HG02763 (cell line): ENCODE measurements at regions not wholly inside any gene's neighbourhood (a gene's known extent, or its start where the extent isn't known, plus 50 kb on each side); places are given as distances from the start of the nearest gene placed in this dataset.
"Not testable (repeated sequence)": the region's sequence is repeated elsewhere in the genome, so short reads cannot be mapped to it uniquely, and the experiment has no call there.

Experiments
- ATAC-seq: cut with Tn5 transposase; IDR thresholded peaks from one replicate; pipeline ENCODE4 v1.9.1; 2021; ENCODE audit warnings: mild to moderate bottlenecking, moderate library complexity; ENCODE audit not compliant: unreplicated experiment

DNA sequence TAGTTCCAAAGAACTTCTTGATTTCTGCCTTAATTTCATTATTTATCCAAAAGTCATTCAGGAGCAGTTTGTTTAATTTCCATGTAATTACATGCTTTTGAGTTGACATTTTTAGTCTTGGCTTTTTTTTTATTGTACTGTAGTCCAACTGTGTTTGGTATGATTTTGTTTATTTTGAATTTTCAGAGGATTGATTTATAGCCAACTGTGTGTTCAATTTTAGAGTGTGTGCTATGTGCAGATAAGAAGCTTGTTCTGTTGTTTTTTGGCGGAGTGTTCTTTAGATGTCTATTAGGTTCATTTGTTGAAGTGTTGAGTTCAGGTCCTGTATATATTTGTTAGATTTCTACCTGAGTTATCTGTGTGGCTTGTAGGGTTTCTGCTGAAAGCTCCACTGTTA lies 533.6 kb downstream of the TRAM1L1 start:
- no peak for ATAC-seq

DNA sequence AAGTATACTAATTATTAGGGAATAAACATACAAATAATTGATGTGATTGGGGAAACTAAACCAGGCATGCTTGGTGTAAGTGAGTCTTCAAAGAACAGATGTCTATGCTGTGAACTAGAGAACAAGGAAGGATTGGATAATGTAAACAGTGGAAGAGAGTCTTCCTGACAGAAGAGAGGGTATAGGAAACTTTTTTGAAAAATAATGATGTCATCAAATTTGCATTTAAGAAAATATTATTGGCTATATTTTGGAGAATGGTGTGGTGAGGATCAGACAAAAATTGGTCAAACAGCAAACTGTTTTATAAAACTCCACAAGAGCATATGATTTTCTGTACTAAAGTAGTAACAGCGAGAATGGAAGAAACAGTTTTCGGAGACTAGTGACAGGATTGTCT lies 537.7 kb downstream of the TRAM1L1 start:
- no peak for ATAC-seq

DNA sequence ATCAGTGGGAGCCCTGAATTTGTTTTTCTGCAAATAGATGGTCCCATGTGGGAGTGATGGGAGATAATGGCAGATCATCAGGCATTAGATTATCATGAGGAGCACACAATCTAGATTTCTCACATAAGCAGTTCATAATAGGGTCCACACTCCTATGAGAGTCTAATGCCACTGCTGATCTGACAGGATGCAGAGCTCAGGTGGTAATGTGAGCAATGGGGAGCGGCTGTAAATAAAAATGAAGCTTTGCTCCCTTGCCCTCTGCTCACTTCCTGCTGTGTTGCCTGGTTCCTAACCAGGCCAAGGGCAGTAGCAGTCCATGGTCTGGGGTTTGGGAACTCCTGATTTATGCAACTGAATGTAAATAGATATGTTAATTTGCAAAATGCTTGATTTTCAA lies 538.6 kb downstream of the TRAM1L1 start:
- ATAC-seq = no peak

DNA sequence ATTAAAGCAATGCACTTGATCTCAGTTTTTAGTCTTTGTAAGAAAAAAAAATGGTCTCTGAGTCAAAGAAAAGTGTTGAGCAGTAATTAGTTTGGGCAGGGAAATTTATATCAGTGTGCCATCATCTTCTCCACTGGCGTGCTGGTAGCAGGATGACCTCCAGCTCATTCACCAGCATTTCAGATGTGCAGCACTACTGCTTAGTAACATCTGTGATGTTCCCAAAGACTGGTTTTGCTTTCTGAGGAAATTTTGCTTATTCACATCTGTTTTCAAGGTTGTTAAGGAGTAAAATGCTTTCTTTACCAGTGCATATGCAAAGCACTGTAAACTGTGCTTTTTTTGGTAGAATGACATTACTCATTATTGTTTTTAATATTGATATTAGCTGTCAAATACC lies 540.4 kb downstream of the TRAM1L1 start:
- no peak for ATAC-seq

DNA sequence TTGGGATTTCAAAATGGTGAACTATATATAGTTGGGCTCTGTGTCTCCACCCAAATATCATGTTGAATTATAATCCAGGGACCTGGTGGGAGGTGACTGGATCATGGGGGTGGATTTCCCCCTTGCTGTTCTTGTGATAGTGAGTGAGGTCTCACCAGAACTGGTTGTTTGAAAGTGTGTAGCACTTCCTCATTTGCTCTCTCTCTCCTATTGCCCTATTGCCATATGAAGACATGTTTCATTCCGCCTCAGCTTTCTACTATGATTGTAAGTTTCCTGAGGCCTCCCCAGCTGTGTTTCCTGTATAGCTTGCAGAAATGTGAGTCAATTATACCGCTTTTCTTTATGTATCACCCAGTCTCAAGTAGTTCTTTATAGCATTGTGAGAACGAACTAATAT lies 545.6 kb downstream of the TRAM1L1 start:
- no peak for ATAC-seq

DNA sequence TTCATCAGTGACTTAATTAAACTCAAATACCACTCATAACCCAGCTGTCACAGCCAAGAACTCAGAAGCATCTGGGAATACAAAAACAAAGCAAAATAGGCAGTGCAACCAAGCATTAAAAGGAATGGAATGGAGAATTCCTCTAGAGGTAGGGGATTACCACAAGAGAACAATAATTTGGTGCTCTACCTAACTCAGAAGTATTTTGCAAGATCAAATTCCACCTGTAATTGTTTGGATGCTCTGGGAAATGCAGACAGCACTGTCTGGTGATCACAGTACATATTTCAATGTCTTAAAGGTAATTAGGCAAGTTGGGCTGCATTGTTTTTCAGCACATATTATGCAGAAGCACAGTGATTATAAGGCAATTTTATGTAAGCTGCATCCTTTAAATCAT lies 547.5 kb downstream of the TRAM1L1 start:
- no peak for ATAC-seq

DNA sequence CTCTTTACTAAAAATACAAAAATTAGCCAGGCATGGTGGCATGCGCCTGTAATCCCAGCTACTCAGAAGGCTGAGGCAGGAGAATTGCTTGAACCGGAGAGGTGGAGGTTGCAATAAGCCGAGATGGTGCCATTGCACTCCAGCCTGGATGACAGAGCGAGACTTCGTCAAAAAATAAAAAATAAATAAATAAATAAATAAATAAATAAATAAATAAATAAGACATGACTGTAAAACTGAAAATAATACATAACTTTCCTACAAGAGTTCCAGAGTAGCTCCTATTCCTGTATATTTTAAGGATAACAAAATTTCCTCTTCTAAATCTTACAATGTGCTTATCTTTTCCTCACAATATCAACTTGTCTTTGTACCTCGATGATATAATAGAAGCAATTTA lies 549.4 kb downstream of the TRAM1L1 start:
- not testable (repeated sequence) for ATAC-seq

DNA sequence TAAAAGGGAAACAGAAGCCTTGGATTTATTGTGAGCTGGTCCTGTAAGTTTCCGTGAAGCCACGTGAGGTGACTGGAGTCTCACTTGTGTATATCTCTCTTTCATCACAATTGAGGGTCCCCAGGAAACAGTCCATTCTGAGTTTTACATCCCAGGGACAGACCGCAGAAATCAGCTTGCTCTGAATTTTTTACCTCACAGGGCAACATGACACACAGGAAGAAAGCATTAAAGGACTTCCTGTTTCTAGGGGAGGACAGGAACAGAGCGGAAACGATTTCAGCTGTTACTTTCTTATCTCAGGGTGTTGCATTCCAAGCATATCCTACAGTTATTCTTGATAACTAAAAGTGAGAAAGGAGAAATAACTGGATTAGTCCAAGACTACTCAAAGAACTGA lies 553.5 kb downstream of the TRAM1L1 start:
- ATAC-seq = no peak

DNA sequence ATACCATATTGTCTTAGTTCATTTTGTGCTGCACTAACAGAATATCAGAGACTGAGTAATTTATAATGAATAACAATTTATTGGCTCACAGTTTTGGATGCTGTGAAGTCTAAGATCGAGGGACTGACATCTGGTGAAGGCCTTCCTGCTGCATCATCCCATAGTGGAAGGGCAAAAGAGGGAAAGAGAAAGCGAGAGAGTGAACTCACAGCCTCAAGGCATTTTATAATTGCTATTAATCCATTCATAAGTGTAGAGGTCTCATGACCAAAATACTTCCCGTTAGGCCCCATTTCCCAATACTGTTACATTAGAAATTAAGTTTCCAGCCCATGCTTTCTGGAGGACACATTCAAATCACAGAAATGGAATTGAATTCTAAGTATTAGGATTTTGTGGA lies 554.4 kb downstream of the TRAM1L1 start:
- ATAC-seq = no peak

DNA sequence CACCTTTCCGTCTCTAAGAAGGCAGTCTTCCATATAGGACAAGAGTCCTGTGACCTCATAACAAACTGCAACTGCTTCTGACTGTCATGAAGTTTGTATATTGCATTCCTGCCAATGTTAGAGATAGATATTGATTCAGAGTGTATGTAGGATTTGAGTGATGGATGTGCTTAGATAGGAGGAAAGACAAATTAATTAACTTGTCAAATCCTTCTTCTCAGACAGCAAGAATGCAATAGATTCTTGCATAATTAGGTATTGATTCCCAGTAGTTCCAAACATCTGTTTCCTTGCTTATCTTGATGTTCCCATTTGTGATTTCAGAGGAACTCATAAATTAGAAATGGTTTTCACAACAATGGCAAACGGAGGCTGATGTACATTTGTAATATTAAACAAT lies 555.3 kb downstream of the TRAM1L1 start:
- ATAC-seq = no peak

DNA sequence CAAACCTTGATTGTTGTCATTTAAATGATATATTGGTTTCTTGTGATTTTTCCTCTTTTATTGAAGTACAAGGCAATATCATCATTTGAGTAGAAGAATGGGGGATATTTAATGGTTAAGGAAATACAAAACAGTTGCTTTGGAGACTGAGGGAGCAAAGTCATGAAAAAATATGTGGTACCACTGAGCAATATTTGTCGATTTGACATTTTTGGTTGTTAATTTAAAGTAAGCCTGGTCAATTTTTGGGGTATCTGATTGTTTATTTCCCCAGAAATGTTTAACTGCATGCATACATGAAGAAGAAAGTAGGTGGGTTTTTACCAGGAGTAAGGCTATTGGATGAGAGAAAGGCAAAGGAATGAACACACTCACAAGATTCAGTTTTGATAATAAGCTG lies 556.2 kb downstream of the TRAM1L1 start:
- no peak for ATAC-seq

DNA sequence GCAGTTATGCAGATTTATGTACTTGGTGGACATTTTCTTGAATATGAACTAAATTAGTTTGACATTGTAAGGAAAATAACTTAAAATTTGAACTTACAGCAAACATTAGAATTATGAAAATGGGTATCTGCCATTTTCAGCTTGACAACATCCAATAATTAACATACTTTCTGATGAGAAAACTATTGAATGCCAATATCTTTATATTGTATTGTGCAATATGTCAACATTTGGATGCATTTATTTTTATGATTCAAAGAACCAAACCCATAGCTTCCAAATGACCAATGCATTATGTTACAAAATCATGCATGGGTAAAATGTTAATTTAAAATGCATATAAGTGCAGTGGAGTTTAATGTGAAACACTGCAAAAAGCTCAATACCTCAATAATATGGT lies 562.5 kb downstream of the TRAM1L1 start:
- no peak for ATAC-seq

DNA sequence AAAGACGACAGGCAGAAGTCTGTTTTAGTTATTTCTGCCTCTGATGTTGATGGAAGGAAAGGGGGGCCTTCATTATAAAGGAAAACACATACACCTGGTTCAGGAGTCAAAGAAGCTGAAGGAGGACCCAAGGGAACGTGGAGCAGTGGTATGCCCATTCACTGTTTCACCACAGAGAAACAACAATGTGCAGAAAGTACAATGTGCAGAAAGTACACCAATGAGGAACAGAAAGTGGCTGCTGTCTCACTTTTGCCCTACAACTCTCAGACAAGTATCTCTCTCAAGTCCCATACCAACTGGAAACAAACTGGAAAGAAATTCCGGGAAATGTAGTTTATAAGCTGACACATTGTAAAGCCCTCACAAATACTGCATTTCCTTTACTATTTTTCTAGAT lies 564.5 kb downstream of the TRAM1L1 start:
- ATAC-seq = no peak

DNA sequence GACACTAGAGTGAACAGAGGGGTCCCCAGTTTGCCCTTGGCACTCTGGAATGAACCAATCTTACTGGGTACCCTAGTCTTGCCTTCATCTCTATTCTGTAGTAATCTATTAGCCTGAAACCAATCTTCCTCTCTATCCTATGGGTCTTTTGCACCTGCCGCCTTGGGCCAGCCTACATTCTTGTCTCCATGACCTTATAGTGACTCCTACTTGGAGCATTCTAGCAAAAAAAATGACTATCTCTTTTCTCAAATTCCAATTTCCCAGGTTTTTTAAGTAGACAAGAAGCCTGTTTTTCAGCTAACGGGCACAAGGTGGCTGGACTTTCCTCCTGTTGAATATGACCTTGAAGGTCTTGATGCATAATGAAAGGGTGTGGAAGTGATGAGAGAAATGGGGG lies 568.7 kb downstream of the TRAM1L1 start:
- ATAC-seq = no peak

DNA sequence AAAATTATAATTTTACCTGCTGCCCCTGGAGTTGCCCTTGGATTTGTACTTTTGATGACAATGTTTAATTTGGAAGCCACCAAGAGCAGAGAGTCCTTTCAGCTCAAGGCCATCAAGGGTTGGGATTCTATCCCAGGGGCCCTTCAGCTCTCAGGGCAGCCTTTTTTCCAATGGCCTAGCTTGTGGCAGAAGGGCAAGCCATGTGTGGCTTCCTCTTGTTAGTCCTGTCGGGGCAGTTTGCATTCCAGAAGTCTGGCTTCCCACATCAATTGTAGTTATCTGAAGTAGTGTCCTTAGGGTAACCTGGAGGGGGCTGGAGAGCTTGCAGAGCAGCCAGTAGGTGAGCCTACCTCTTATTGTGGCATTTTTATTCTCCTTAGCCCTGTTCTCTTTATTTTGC lies 569.4 kb downstream of the TRAM1L1 start:
- no peak for ATAC-seq

DNA sequence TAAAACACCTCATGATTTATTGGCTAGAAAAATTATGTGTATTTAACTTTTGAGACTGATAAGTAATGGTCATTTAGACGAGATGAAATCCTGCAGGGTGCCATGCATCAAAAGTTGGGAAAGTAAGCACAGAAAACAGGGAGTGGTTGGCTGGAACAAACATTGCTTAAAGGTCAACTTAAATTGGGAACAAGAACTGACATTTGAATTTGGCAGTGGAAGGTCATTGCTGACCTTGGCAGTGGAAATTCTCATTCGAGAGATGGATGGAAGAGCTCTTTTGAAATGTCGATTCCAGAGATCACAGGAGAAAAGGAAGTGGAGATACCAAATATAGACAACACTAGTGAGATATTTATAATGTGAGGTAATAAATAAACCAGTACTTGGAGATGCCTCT lies 572.8 kb downstream of the TRAM1L1 start:
- ATAC-seq = no peak

DNA sequence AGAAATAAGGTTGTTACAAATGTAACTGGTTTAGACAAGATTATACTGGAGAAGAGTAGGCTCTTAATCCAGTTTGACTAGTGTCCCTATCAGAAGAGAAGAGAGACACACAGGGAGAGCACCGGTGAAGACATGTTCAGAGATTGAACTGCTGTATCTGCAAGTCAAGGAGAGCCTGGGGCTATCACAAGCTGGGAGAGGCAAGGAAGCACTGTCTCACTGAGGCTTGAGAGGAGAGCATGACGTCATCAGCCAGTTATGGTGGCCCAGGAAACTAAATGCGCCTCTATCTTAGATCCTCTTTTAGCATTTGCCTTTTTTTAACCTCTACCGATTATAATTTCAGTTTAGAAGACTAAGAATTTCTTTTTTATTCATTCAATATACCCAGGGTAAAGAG lies 583.4 kb downstream of the TRAM1L1 start:
- ATAC-seq = no peak

DNA sequence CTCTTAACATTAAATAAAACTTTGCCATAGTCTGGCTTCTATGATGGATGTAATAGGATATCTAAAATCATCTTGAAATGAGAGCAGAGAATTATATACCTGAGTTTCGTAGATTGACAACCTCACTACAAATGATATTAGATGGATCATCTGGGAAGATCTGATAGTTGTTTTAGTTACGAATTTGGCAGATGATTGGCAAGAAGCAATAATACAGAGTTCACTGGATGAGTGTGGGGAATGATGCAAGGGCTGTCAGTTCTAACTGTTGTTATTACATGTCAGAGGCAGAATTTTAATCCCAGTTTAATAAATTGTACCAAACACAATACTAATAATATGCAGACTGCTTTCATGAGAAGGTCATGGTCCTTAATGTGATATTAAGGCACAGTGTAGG lies 585.2 kb downstream of the TRAM1L1 start:
- no peak for ATAC-seq

DNA sequence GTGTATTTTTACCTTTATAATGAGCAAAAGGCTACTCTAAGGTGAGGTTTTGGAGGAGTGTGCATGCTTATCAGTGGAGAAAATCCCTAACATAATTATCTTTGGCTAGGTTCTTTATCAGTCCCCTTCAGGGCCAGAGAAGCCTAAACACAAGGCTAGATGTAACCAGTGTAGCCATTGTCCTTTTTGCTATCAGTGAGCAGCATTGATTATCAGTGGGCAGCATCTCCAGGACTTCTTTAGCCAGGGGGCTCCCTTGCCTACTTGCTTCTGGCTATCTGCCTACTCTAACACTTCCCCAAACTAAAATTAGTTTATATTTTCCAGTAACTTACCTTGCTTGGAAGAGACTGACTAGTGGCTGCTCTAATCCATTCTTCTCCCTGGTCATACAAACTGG lies 595.6 kb downstream of the TRAM1L1 start:
- no peak for ATAC-seq

DNA sequence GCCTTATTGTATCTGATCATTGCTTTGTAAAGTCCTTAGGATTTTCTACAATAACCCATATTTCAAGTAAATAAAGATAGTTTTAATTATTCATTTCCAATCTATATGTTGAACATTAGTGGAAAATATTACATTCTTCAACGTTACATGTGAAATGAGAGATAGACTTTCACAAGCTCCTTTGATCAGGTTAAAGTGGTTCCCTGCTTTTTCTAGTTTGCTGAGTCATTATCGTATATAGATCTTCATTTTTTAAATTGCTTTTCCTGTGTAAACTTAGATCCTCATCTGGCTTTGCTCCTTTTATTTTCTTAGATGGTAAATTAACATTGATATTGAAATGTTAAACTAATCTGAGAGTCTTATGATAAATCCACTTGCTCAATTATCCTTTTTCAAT lies 599.0 kb downstream of the TRAM1L1 start:
- no peak for ATAC-seq

DNA sequence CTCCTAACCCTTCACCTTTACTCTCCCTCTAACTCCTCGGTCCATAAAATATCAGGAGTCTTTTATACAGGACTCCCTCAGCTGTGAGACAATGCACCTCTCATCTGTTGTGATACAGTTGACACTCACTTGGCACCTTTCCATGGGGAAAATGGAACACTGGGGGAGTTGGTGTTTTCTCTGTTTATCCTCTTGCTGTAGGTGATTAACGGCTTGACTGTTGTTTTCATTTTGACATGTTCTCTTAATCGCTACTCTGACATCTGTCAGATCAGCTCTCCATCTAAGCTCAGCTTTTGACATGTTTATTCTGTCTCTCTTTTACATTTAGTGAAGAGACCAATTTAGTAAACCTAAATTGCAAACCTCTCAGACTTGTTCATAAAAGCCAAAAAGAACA lies 604.8 kb downstream of the TRAM1L1 start:
- no peak for ATAC-seq

DNA sequence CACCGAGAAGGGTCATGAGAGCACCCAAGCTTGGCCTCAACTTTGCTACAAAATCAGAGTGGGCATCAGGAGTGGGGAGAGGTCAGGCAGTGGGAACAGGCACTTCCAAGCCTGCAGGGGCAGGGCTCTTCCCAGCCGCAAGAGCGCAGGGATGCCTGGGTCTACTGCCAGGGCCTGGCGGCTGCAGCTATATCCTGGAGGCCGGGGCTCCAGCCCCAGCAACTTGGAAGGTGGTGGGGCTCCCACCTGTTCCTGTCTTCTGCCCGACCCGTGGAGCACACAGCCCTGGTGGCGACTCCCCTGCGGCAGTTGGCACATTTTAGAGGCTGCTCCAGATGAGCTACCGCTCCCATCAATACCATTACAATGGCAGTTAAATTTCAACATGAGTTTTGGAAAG lies 607.0 kb downstream of the TRAM1L1 start:
- ATAC-seq = no peak

DNA sequence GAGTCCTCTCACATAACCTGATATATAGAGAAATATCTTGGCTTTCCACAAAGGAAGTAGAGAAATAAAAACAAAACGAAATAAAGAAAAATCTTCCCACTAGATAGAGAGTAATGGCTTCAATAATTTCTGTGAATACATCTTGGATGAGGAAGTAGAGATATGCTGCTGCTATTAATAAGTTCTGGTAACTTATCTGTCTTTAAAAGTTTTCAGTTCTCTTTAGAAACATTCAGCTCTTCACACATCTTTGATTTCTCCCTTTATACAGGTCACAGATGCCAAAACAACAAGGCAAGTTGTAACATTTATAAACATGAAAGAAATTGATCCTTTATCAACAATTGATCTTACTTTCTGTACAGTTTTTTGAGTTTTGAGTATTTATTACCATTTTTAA lies 615.8 kb downstream of the TRAM1L1 start:
- ATAC-seq = no peak

DNA sequence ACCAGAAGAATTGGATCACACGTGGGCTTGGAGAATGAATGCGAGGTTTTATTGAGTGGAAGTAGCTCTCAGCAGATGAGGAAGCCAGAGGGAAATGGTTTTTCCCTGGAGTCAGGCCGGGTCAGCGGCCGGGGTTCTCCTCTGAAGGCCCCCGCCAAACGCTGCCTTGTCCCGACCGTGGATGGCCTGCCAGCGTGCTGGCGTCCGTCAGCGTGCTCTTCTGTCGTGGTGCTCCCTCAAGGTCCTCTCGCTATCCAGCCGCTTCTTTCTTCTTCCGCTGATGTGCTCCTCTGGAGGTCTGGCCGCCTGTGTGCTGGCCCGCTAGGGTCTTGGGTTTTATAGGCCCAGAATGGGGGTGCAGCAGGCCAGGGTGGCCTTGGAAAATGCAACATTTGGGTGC lies 632.2 kb downstream of the TRAM1L1 start:
- ATAC-seq = no peak
